ENCODE measurements at regions not wholly inside any gene's neighbourhood (a gene's known extent, or its start where the extent isn't known, plus 50 kb on each side); places are given as distances from the start of the nearest gene placed in this dataset.

DNA sequence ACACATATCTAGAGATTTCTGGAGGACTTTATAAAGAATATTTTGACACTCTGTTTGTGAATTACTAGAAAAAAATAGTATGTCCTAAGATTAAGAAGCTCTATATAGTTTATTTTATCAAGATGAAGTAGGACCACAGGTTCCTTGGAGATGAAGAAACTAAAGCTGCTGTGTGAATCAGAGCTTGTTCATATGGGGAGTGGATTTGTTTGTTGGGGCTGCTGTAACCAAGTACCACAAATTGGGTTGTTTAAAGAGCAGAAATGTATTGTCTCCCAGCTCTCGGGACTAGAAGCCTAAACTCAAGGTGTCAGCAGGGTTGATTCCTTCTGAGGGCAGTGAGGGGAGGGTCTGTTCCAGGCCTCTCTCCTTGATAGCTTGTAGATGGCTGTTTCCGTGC is 270.6 kb upstream of the UMPS start:
- Histone ChIP-seq H3K4me1 (replicated peaks in 1 of 4; ENCODE audit: control insufficient read depth in 3 of 4, insufficient read depth in 4 of 4, low read length in 3 of 4) (no peaks in the 10 kb centered on the region), H2BK120ac (replicated peaks; ENCODE audit: low read depth, low read length) (no peak overlapping the region), H3K18ac (ENCODE audit: extremely low read depth, low read length) (no peak overlapping the region), H2BK20ac (ENCODE audit: low read length) (no peak overlapping the region), H3K23ac (ENCODE audit: insufficient read length) (no peak overlapping the region), H3K23me2 (ENCODE audit: low read depth, low read length) (no peaks in the 10 kb centered on the region), H4K91ac (replicated peaks; ENCODE audit: insufficient read length, low read length) (no peak overlapping the region), H3K27ac (ENCODE audit: low read depth, low read length) (no peak overlapping the region), H4K20me1 (replicated peaks in 1 of 2; ENCODE audit: control insufficient read depth in 1 of 2, insufficient read depth in 2 of 2, low read length in 2 of 2) (no peaks in the 10 kb centered on the region), H3K4me3 (ENCODE audit: extremely low read depth in 1 of 4, insufficient read depth in 2 of 4, low read depth in 3 of 4, low read length in 4 of 4) (no peak overlapping the region), H3K14ac (ENCODE audit: insufficient read length) (no peak overlapping the region), H2BK15ac (ENCODE audit: low read length) (no peak overlapping the region), H3K56ac (replicated peaks; ENCODE audit: insufficient read length, low read depth, low read length) (no peak overlapping the region), H4K5ac (ENCODE audit: insufficient read length, low read depth, low read length) (no peak overlapping the region), H3K79me2 (ENCODE audit: control insufficient read depth in 1 of 2, insufficient read depth in 2 of 2, low read length in 2 of 2) (no peaks in the 10 kb centered on the region), H3K9ac (replicated peaks in 1 of 4; ENCODE audit: extremely low read depth in 1 of 4, low read depth in 3 of 4, low read length in 3 of 4) (no peak overlapping the region), H3K9me3 (ENCODE audit: insufficient read depth in 2 of 2, low read depth in 1 of 2, low read length in 1 of 2) (no peaks in the 10 kb centered on the region), H2BK12ac (ENCODE audit: low read depth, low read length) (no peak overlapping the region), H4K8ac (ENCODE audit: extremely low read depth, insufficient read depth, low read length) (no peak overlapping the region), H3K27me3 (replicated peaks in 1 of 4; ENCODE audit: control insufficient read depth in 3 of 4, extremely low read depth in 1 of 4, insufficient read depth in 3 of 4, low read length in 3 of 4) (no peaks in the 10 kb centered on the region), H2AFZ (ENCODE audit: low read length) (no peak overlapping the region), H2AK5ac (ENCODE audit: low read depth, low read length) (no peak overlapping the region), H3K36me3 (ENCODE audit: control insufficient read depth in 2 of 4, insufficient read depth in 4 of 4, low read length in 3 of 4) (no peaks in the 10 kb centered on the region), H3K4me2 (ENCODE audit: insufficient read depth in 1 of 2, low read depth in 2 of 2, low read length in 2 of 2) (no peak overlapping the region), H3K79me1 (ENCODE audit: low read depth, low read length) (no peaks in the 10 kb centered on the region), H2BK5ac (ENCODE audit: low read depth, low read length) (no peak overlapping the region), H3K4ac (replicated peaks; ENCODE audit: insufficient read length, low read depth, low read length) (no peak overlapping the region)
- POLR2A ChIA-PET (ENCODE audit: partially characterized antibody) = interaction anchor here (0.8 kb wide), 2 partner anchors 87 to 302 kb away, joined by 3 read pairs; no protein-coding TSS in a partner anchor
- 88% methylated on average over 2 of the region's 2 CpGs; no CpG with 5 or more reads in 1 of the 2 experiments for WGBS, 2 experiments (ENCODE audit: extremely low coverage in 1 of 2, insufficient coverage in 1 of 2, insufficient read length in 1 of 2, insufficient replicate concordance in 2 of 2, low coverage in 1 of 2, low lambda C conversion rate in 2 of 2, missing lambda C conversion rate in 1 of 2)
- CTCF ChIA-PET (ENCODE audit: partially characterized antibody) = interaction anchor here (0.8 to 14.1 kb wide), 8 partner anchors 9 to 230 kb away, joined by 3 to 220 read pairs (median 3); no protein-coding TSS in a partner anchor
- FAIRE-seq (no peak), DNase-seq (ENCODE audit: low read depth in 1 of 2, low spot score in 2 of 2) (no peak)
- TF ChIP-seq CBX5 (IDR thresholded peaks at IDR 0.05; ENCODE audit: low read depth, low read length) (no peak), SIX5 (IDR thresholded peaks at IDR 0.05; ENCODE audit: low read depth, low read length) (no peak), FOSL1 (IDR thresholded peaks at IDR 0.05; ENCODE audit: insufficient read depth, low read depth, low read length) (no peak), SP4 (IDR thresholded peaks at IDR 0.05; ENCODE audit: low read length) (no peak), ASH2L (IDR thresholded peaks at IDR 0.05; ENCODE audit: low read length) (no peak), EZH2 (IDR thresholded peaks at IDR 0.05; ENCODE audit: low read depth, low read length, severe bottlenecking) (no peak), BRCA1 (IDR thresholded peaks at IDR 0.05; ENCODE audit: low read depth, low read length) (no peak), BACH1 (IDR thresholded peaks at IDR 0.05; ENCODE audit: low read length) (no peak), EP300 (IDR thresholded peaks at IDR 0.05; ENCODE audit: borderline replicate concordance in 1 of 2, low read depth in 2 of 2, low read length in 2 of 2) (no peak), JUND (IDR thresholded peaks at IDR 0.05; ENCODE audit: low read length) (no peak), NANOG (IDR thresholded peaks at IDR 0.05; ENCODE audit: insufficient read depth, low read depth, low read length, poor library complexity, severe bottlenecking) (no peak), CBX8 (IDR thresholded peaks at IDR 0.05; ENCODE audit: borderline replicate concordance, low read depth, low read length) (no peak)
- TF ChIP-seq, protein P1, sequence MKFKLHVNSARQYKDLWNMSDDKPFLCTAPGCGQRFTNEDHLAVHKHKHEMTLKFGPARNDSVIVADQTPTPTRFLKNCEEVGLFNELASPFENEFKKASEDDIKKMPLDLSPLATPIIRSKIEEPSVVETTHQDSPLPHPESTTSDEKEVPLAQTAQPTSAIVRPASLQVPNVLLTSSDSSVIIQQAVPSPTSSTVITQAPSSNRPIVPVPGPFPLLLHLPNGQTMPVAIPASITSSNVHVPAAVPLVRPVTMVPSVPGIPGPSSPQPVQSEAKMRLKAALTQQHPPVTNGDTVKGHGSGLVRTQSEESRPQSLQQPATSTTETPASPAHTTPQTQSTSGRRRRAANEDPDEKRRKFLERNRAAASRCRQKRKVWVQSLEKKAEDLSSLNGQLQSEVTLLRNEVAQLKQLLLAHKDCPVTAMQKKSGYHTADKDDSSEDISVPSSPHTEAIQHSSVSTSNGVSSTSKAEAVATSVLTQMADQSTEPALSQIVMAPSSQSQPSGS (IDR thresholded peaks at IDR 0.05; ENCODE audit: low read length) = no peak
